ENCODE measurements at regions not wholly inside any gene's neighbourhood (a gene's known extent, or its start where the extent isn't known, plus 50 kb on each side); places are given as distances from the start of the nearest gene placed in this dataset.
"Not testable (repeated sequence)": the region's sequence is repeated elsewhere in the genome, so short reads cannot be mapped to it uniquely, and the experiment has no call there.

GRCh38 chr2:144011553-144011952 is 508.4 kb downstream of the ZEB2 start:
- no peak for DNase-seq (ENCODE audit: low spot score)

GRCh38 chr2:144011098-144011497 is 508.8 kb downstream of the ZEB2 start:
- DNase-seq (ENCODE audit: low spot score) = no peak

GRCh38 chr2:144010096-144010836 is 509.7 kb downstream of the ZEB2 start:
- no peak for DNase-seq (ENCODE audit: low spot score)

GRCh38 chr2:144006139-144006538 is 513.8 kb downstream of the ZEB2 start:
- no peak for DNase-seq (ENCODE audit: low spot score)

- no peak for DNase-seq (ENCODE audit: low spot score)
Observed at GRCh38 chr2:144004742-144005141, 515.2 kb downstream of the ZEB2 start.

- no peak for DNase-seq (ENCODE audit: low spot score)
Observed at GRCh38 chr2:144003460-144004075, 516.4 kb downstream of the ZEB2 start.

GRCh38 chr2:143996974-143997373 is 522.9 kb downstream of the ZEB2 start:
- no peak for DNase-seq (ENCODE audit: low spot score)

GRCh38 chr2:143994961-143995360 is 525.0 kb downstream of the ZEB2 start:
- no peak for DNase-seq (ENCODE audit: low spot score)

GRCh38 chr2:143991596-143991995 is 528.3 kb downstream of the ZEB2 start:
- not testable (repeated sequence) for DNase-seq (ENCODE audit: low spot score)

- no peak for DNase-seq (ENCODE audit: low spot score)
Observed at GRCh38 chr2:143988082-143988481, 531.8 kb downstream of the ZEB2 start.

- no peak for DNase-seq (ENCODE audit: low spot score)
Observed at GRCh38 chr2:143981428-143981827, 538.5 kb downstream of the ZEB2 start.

- DNase-seq (ENCODE audit: low spot score) = no peak
Observed at GRCh38 chr2:143977356-143977755, 542.6 kb downstream of the ZEB2 start.

- DNase-seq (ENCODE audit: low spot score) = peak; percentile 28
Observed at GRCh38 chr2:143975216-143975615, 544.7 kb downstream of the ZEB2 start.

GRCh38 chr2:143974262-143974661 is 545.7 kb downstream of the ZEB2 start:
- no peak for DNase-seq (ENCODE audit: low spot score)

- no peak for DNase-seq (ENCODE audit: low spot score)
Observed at GRCh38 chr2:143968860-143969259, 551.1 kb downstream of the ZEB2 start.

GRCh38 chr2:143968360-143968759 is 551.6 kb downstream of the ZEB2 start:
- no peak for DNase-seq (ENCODE audit: low spot score)

- no peak for DNase-seq (ENCODE audit: low spot score)
Observed at GRCh38 chr2:143965493-143966164, 554.3 kb downstream of the ZEB2 start.

- DNase-seq (ENCODE audit: low spot score) = no peak
Observed at GRCh38 chr2:143964891-143965290, 555.0 kb downstream of the ZEB2 start.

- DNase-seq (ENCODE audit: low spot score) = no peak
Observed at GRCh38 chr2:143960177-143960576, 559.7 kb downstream of the ZEB2 start.

GRCh38 chr2:143957321-143957720 is 562.6 kb downstream of the ZEB2 start:
- no peak for DNase-seq (ENCODE audit: low spot score)

- DNase-seq (ENCODE audit: low spot score) = no peak
Observed at GRCh38 chr2:143955401-143956065, 564.4 kb downstream of the ZEB2 start.

GRCh38 chr2:143954844-143955243 is 565.1 kb downstream of the ZEB2 start:
- DNase-seq (ENCODE audit: low spot score) = no peak

GRCh38 chr2:143954186-143954585 is 565.7 kb downstream of the ZEB2 start:
- no peak for DNase-seq (ENCODE audit: low spot score)
